Parathyroid adenoma (tissue), 2 donors: ENCODE measurements at regions not wholly inside any gene's neighbourhood (a gene's known extent, or its start where the extent isn't known, plus 50 kb on each side); places are given as distances from the start of the nearest gene placed in this dataset.
A peak's percentile ranks its signal among the peaks of the same experiment; 100 is the strongest.

Experiments
- H2AFZ ChIP-seq: fragments of 300-600 bp; sonication (generic); one replicate; pipeline ENCODE4 v1.7.0; 2017; ENCODE audit warnings: antibody characterized with exemption, mild to moderate bottlenecking
- H3K27ac ChIP-seq: fragments of 300-600 bp; sonication (generic); one replicate; pipeline ENCODE4 v1.7.0; 2017
- H3K27me3 ChIP-seq: fragments of 300-600 bp; sonication (generic); one replicate; pipeline ENCODE4 v1.7.0; 2017; ENCODE audit warnings: low read length; ENCODE audit not compliant: control insufficient read depth, insufficient read depth
- H3K36me3 ChIP-seq: fragments of 300-600 bp; sonication (generic); one replicate; pipeline ENCODE4 v1.7.0; 2017; ENCODE audit warnings: low read length; ENCODE audit not compliant: control insufficient read depth, insufficient read depth
- H3K4me1 ChIP-seq: fragments of 300-600 bp; sonication (generic); one replicate; pipeline ENCODE4 v1.7.0; 2017; ENCODE audit warnings: control low read depth
- H3K4me2 ChIP-seq: fragments of 300-600 bp; sonication (generic); one replicate; pipeline ENCODE4 v1.7.0; 2017; ENCODE audit warnings: low read length
- H3K4me3 ChIP-seq: fragments of 300-600 bp; sonication (generic); one replicate; pipeline ENCODE4 v1.7.0; 2017; ENCODE audit warnings: low read depth, low read length
- H3K79me2 ChIP-seq: fragments of 300-600 bp; sonication (generic); one replicate; pipeline ENCODE4 v1.7.0; 2017; ENCODE audit warnings: control low read depth
- H3K9ac ChIP-seq: fragments of 300-600 bp; sonication (generic); one replicate; pipeline ENCODE4 v1.7.0; 2017; ENCODE audit warnings: mild to moderate bottlenecking
- H3K9me3 ChIP-seq: fragments of 300-600 bp; sonication (generic); one replicate; pipeline ENCODE4 v1.7.0; 2017; ENCODE audit warnings: low read length; ENCODE audit not compliant: control insufficient read depth
- TF ChIP-seq, protein P1 (sequence below): fragments of 300-600 bp; sonication (generic); IDR thresholded peaks from one replicate; pipeline ENCODE4 v1.7.0; 2017; ENCODE audit warnings: antibody characterized with exemption, mild to moderate bottlenecking
- donor health status: primary hyperparathyroidism.

- H3K9me3 ChIP-seq, result no peaks in the 10 kb centered on the region
- peaks cover 17% of the 10 kb centered on the region for H3K4me1 ChIP-seq
- TF ChIP-seq, protein P1, sequence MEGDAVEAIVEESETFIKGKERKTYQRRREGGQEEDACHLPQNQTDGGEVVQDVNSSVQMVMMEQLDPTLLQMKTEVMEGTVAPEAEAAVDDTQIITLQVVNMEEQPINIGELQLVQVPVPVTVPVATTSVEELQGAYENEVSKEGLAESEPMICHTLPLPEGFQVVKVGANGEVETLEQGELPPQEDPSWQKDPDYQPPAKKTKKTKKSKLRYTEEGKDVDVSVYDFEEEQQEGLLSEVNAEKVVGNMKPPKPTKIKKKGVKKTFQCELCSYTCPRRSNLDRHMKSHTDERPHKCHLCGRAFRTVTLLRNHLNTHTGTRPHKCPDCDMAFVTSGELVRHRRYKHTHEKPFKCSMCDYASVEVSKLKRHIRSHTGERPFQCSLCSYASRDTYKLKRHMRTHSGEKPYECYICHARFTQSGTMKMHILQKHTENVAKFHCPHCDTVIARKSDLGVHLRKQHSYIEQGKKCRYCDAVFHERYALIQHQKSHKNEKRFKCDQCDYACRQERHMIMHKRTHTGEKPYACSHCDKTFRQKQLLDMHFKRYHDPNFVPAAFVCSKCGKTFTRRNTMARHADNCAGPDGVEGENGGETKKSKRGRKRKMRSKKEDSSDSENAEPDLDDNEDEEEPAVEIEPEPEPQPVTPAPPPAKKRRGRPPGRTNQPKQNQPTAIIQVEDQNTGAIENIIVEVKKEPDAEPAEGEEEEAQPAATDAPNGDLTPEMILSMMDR, result no peak
Measured at GRCh38 chr14:49970474-49971147, 77.7 kb downstream of the ARF6 start.

DNA sequence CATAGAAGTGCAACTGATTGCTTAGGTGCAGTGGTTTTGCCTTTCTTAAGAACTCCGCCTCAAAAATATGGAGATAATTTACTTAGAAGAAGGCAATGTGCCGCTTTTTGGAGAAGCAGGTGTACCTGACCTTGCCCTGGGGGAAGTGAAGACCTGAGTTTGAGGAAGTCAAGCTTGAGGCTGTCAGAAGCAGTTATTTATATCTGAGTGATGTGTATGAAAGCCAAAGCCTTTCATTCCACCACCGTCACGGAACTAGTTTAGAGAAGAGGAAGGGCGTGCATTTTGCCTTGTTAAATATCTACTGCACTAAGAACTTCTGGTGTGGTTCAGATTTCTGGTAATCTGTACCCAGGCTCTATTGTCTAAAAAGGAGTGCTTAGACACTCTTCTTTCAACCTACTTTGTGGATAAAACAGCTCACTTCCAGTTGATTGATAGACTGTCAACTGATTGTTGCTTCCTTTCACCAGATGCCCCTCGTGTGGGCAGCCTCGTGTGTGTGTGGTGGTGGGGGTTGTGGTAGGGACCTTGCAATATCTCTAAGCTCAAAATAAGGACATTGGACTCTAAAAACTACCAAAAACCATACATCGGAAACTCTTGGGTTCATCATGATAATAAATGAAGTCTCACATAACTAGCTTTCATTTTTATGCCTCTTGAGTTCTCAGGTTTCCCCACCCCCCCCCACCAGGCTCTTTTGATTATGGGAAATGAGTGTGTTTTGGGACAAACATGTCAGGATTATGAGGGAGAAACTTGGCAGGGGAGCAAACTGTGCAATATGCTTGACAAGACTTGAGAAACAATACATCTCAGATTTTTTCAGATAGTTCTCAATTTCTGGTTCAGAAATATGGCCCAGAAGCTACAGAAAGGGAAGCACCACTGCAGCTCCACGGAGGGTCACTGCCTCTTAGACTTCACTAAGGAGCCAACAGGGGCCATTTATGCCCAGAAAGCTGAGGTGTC, 78.6 kb downstream of the ARF6 start:
- H3K9ac ChIP-seq, result no peak overlapping the region
- peak overlapping the region; percentile 29 for H3K4me2 ChIP-seq
- no peaks in the 10 kb centered on the region for H3K36me3 ChIP-seq
- no peak overlapping the region for H3K4me3 ChIP-seq
- H3K27ac ChIP-seq, result peak overlapping the region; percentile 53
- H3K9me3 ChIP-seq, result no peaks in the 10 kb centered on the region
- no peaks in the 10 kb centered on the region for H3K27me3 ChIP-seq
- H2AFZ ChIP-seq, result peak overlapping the region; percentile 84
- peaks cover 17% of the 10 kb centered on the region for H3K4me1 ChIP-seq
- H3K79me2 ChIP-seq, result no peaks in the 10 kb centered on the region
- TF ChIP-seq, protein P1, result no peak

More at GRCh38 chr14:49970474-49971147, 77.7 kb downstream of the ARF6 start:
- Histone ChIP-seq H3K4me3 (no peak overlapping the region), H3K4me2 (peak overlapping the region; percentile 34), H3K79me2 (no peaks in the 10 kb centered on the region), H2AFZ (peak overlapping the region; percentile 84), H3K27ac (peak overlapping the region; percentile 53), H3K9ac (no peak overlapping the region), H3K27me3 (no peaks in the 10 kb centered on the region), H3K36me3 (no peaks in the 10 kb centered on the region)

DNA sequence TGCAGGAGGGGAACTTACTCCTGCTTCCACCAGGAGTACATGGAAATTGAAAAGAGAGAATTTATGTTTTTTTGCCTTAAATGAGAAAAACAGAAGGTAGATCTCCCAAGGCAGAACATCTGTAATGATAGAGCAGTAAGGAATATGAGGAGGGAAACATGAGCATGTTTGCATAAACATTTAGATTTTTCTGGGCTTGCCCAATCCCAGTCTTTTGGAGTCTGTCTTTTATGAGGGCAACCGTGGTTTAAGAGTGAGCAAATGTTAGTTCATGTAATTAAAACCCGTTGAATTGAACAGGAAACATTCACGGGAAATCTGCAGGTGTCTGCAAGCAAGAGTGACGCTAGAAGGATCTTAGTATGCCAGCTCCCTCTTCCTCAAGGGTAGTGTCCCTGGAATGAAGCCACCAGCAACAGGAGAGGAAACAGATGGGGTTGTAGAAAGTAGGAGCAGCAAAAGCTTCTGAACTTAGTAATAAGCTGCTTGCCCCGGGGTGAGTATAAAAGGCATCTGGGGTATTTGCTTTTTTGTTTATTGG, 79.3 kb downstream of the ARF6 start:
- no peaks in the 10 kb centered on the region for H3K36me3 ChIP-seq
- H3K9me3 ChIP-seq, result no peaks in the 10 kb centered on the region
- H3K27ac ChIP-seq, result peak overlapping the region; percentile 17
- H3K79me2 ChIP-seq, result no peaks in the 10 kb centered on the region
- H3K27me3 ChIP-seq, result no peaks in the 10 kb centered on the region
- H3K4me1 ChIP-seq, result peaks cover 17% of the 10 kb centered on the region
- H3K9ac ChIP-seq, result no peak overlapping the region
- peak overlapping the region; percentile 29 for H3K4me2 ChIP-seq
- no peak overlapping the region for H3K4me3 ChIP-seq
- TF ChIP-seq, protein P1, result no peak
- H2AFZ ChIP-seq, result peak overlapping the region; percentile 84

DNA sequence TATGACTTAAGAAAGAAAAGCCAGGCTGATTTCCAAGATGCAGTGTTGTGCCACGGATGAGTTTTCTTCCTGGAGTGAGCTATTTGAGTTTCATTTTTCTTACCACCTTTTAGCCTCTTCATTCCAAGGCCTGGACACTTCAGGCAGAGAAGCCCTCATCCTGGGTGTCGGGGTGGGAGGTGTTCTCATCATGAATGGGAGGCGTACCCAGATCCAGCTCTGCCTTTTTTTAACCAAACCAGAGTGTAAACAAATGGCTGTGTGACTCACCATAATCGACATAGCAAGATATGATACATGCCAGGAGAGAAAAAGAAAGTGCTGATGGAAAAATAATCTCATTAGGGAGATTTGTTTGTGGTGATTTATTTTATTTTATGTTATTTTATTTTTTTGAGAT, 79.9 kb downstream of the ARF6 start:
- H3K4me3 ChIP-seq, result no peak overlapping the region
- peaks cover 17% of the 10 kb centered on the region for H3K4me1 ChIP-seq

More for the DNA sequence above, 79.9 kb downstream of the ARF6 start:
- H3K27me3 ChIP-seq, result no peaks in the 10 kb centered on the region
- H3K9ac ChIP-seq, result no peak overlapping the region
- TF ChIP-seq, protein P1, result no peak
- H3K79me2 ChIP-seq, result no peaks in the 10 kb centered on the region
- no peaks in the 10 kb centered on the region for H3K9me3 ChIP-seq
- H2AFZ ChIP-seq, result peak overlapping the region; percentile 84
- H3K4me2 ChIP-seq, result peak overlapping the region; percentile 29
- H3K27ac ChIP-seq, result peak overlapping the region; percentile 17
- H3K36me3 ChIP-seq, result no peaks in the 10 kb centered on the region
